A673 (cell line): ENCODE measurements at regions not wholly inside any gene's neighbourhood (a gene's known extent, or its start where the extent isn't known, plus 50 kb on each side); places are given as distances from the start of the nearest gene placed in this dataset.

Experiments used
- BruUV-seq: library from RNA; stranded (reverse); fragments of 400-500 nt; replicated peaks from 2 replicates; lab custom pipeline; 2021; lab: Mats Ljungman, UMichigan
- CTCF ChIA-PET: fragments of 300-600 bp; sonication (Branson Sonifier 250); formaldehyde crosslinking; loops from one replicate; lab custom pipeline; 2022; ENCODE audit warnings: antibody characterized with exemption; lab: Charles Lee
- POLR2A ChIA-PET: fragments of 300-600 bp; sonication (Branson Sonifier 250); formaldehyde crosslinking; loops from one replicate; lab custom pipeline; 2022; ENCODE audit warnings: antibody characterized with exemption; ENCODE audit not compliant: low non-redundant PET; lab: Charles Lee
- DNase-seq: peaks from one replicate; pipeline ENCODE4 v3.0.0-alpha.2; 2015; ENCODE audit warnings: low spot score
- H3K27ac ChIP-seq: fragments of 200-600 bp; sonication (generic); 2 replicates; pipeline ENCODE4 v1.5.1; 2016; ENCODE audit warnings: mixed run types, low read depth, mild to moderate bottlenecking, mixed read lengths, antibody characterized with exemption, low read length; ENCODE audit not compliant: poor library complexity, severe bottlenecking
- H3K27me3 ChIP-seq: fragments of 200-600 bp; sonication (generic); replicated peaks from 2 replicates; pipeline ENCODE4 v1.6.1; 2017; ENCODE audit warnings: mixed run types, low read depth, mild to moderate bottlenecking, mixed read lengths, antibody characterized with exemption, low read length; ENCODE audit not compliant: insufficient read depth, poor library complexity
- H3K36me3 ChIP-seq: fragments of 200-600 bp; sonication (generic); 2 replicates; pipeline ENCODE4 v1.6.1; 2016; ENCODE audit warnings: mixed run types, mild to moderate bottlenecking, mixed read lengths, antibody characterized with exemption, low read length; ENCODE audit not compliant: insufficient read depth, poor library complexity, severe bottlenecking
- H3K4me1 ChIP-seq: fragments of 200-600 bp; sonication (generic); 2 replicates; pipeline ENCODE4 v1.6.1; 2017; ENCODE audit warnings: mixed run types, mild to moderate bottlenecking, mixed read lengths, antibody characterized with exemption, low read length; ENCODE audit not compliant: insufficient read depth, poor library complexity, severe bottlenecking
- H3K4me3 ChIP-seq: fragments of 200-600 bp; sonication (generic); 2 replicates; pipeline ENCODE4 v1.5.1; 2016; ENCODE audit warnings: low read depth, mixed run types, mild to moderate bottlenecking, mixed read lengths, low read length; ENCODE audit not compliant: poor library complexity, severe bottlenecking
- H3K9me3 ChIP-seq: fragments of 200-600 bp; sonication (generic); 2 replicates; pipeline ENCODE4 v1.6.1; 2016; ENCODE audit warnings: mixed run types, low read depth, mild to moderate bottlenecking, mixed read lengths, antibody characterized with exemption, low read length; ENCODE audit not compliant: poor library complexity, severe bottlenecking
- EZH2 ChIP-seq: fragments of 200-600 bp; sonication (generic); IDR thresholded peaks from 2 replicates; pipeline ENCODE4 v1.6.1; 2017; ENCODE audit warnings: borderline replicate concordance, low read depth, mild to moderate bottlenecking, mixed read lengths, antibody characterized with exemption, low read length; ENCODE audit not compliant: poor library complexity, severe bottlenecking
- intact Hi-C: fragments of 100-400 bp; cut with micrococcal nuclease; formaldehyde crosslinking; loops from one replicate; pipeline ENCODE4 v1.10.0; 2022; ENCODE audit not compliant: unreplicated experiment
- TF ChIP-seq, protein P1 (sequence below): fragments of 300-800, 200-600 bp; sonication (generic); conservative IDR thresholded peaks from 2 replicates; pipeline ENCODE4 v1.5.1; 2017; ENCODE audit warnings: low read depth, mild to moderate bottlenecking, antibody characterized with exemption, low read length, moderate library complexity, mixed read lengths

DNA sequence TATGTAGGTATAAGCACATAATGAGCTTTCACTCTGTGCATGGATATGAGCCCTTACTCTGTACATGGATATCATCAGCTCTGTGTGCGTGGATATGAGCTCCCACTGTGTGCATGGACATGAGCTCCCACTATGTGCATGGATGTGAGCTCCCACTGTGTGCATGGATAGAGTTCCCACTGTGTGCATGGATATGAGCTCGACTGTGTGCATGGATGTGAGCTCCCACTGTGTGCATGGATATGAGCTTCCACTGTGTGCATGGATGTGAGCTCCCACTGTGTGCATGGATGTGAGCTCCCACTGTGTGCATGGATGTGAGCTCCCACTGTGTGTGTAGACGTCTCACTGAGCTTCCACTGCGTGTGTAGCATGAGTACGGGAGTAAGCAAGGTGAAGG is 149.3 kb upstream of the ALKAL2 start:
- Histone ChIP-seq H3K27ac (no peak overlapping the region), H3K4me3 (no peak overlapping the region), H3K4me1 (no peaks in the 10 kb centered on the region), H3K36me3 (no peaks in the 10 kb centered on the region), H3K27me3 (no peaks in the 10 kb centered on the region), H3K9me3 (no peaks in the 10 kb centered on the region)
- intact Hi-C loops: no loop called here
- no peak for TF ChIP-seq EZH2
- TF ChIP-seq, protein P1, sequence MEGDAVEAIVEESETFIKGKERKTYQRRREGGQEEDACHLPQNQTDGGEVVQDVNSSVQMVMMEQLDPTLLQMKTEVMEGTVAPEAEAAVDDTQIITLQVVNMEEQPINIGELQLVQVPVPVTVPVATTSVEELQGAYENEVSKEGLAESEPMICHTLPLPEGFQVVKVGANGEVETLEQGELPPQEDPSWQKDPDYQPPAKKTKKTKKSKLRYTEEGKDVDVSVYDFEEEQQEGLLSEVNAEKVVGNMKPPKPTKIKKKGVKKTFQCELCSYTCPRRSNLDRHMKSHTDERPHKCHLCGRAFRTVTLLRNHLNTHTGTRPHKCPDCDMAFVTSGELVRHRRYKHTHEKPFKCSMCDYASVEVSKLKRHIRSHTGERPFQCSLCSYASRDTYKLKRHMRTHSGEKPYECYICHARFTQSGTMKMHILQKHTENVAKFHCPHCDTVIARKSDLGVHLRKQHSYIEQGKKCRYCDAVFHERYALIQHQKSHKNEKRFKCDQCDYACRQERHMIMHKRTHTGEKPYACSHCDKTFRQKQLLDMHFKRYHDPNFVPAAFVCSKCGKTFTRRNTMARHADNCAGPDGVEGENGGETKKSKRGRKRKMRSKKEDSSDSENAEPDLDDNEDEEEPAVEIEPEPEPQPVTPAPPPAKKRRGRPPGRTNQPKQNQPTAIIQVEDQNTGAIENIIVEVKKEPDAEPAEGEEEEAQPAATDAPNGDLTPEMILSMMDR: no peak
- ChIA-PET POLR2A (no interaction called here), CTCF (no interaction called here)
- no TSS peak for BruUV-seq
- no peak for DNase-seq

DNA sequence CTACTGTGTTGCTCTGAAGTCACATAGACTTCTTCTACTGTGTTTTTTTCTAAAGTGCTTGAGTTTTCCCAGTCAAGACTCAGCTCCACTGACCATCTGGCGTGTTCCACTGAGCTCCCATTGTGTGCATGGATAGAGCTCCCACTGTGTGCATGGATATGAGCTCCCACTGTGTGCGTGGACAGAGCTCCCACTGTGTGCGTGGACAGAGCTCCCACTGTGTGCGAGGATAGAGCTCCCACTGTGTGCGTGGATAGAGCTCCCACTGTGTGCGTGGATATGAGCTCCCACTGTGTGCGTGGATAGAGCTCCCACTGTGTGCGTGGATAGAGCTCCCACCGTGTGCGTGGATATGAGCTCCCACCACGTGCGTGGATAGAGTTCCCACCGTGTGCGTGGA is 148.3 kb upstream of the ALKAL2 start:
- no peak for DNase-seq
- Histone ChIP-seq H3K4me3 (no peak overlapping the region), H3K36me3 (no peaks in the 10 kb centered on the region), H3K27me3 (no peaks in the 10 kb centered on the region), H3K4me1 (no peaks in the 10 kb centered on the region), H3K9me3 (no peaks in the 10 kb centered on the region), H3K27ac (no peak overlapping the region)
- BruUV-seq: no TSS peak
- TF ChIP-seq, protein P1: no peak
- TF ChIP-seq EZH2: no peak
- intact Hi-C loops: no loop called here
- CTCF ChIA-PET: no interaction called here
- POLR2A ChIA-PET: no interaction called here

DNA sequence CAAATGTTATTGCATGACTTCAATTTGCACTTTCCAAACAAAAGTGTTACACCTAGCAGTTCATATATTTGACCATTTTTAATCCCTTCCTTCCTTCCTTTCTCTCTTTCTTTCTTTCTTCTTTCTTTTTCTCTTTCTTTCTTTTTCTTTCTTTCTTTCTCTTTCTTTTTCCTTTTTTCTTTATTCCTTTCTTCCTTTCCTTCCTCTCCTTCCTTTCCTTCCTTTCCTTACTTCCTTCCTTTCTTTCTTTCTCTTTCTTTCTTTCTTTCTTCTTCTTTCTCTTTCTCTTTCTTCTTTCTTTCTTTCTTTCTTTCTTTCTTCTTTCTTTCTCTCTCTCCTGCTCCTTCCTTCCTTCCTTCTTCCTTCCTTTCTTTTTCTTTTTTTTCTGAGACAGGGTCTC is 146.7 kb upstream of the ALKAL2 start:
- intact Hi-C loops: no loop called here
- H3K27ac ChIP-seq: no peak overlapping the region
- H3K4me1 ChIP-seq: no peaks in the 10 kb centered on the region
- H3K4me3 ChIP-seq: no peak overlapping the region
- ChIA-PET CTCF (no interaction called here), POLR2A (no interaction called here)
- no peaks in the 10 kb centered on the region for H3K9me3 ChIP-seq
- no peaks in the 10 kb centered on the region for H3K27me3 ChIP-seq
- no peaks in the 10 kb centered on the region for H3K36me3 ChIP-seq
- BruUV-seq: no TSS peak
- TF ChIP-seq, protein P1: no peak
- TF ChIP-seq EZH2: no peak
- no peak for DNase-seq
